ENCODE measurements at regions not wholly inside any gene's neighbourhood (a gene's known extent, or its start where the extent isn't known, plus 50 kb on each side); places are given as distances from the start of the nearest gene placed in this dataset.

- Histone ChIP-seq H3K27ac (no peak overlapping the region), H3K36me3 (no peaks in the 10 kb centered on the region), H3K27me3 (peaks cover 0 to 4% of the 10 kb centered on the region in 2 donors), H3K4me1 (no peaks in the 10 kb centered on the region), H3K4me3 (no peak overlapping the region), H3K9me3 (no peaks in the 10 kb centered on the region)
- no peak for TF ChIP-seq POLR2A (IDR thresholded peaks at IDR 0.05)
- TF ChIP-seq CTCF (IDR thresholded peaks at IDR 0.05), result no peak
- DNase-seq, result no peak
These were observed 193.0 kb upstream of the RGPD4 start for GRCh38 chr2:107633580-107634147.

GRCh38 chr2:107634172-107634571 lies 192.5 kb upstream of the RGPD4 start:
- Histone ChIP-seq H3K27ac (no peak overlapping the region), H3K9me3 (no peaks in the 10 kb centered on the region), H3K4me3 (no peak overlapping the region), H3K4me1 (no peaks in the 10 kb centered on the region), H3K36me3 (no peaks in the 10 kb centered on the region), H3K27me3 (peaks cover 0 to 4% of the 10 kb centered on the region in 2 donors)
- TF ChIP-seq CTCF (IDR thresholded peaks at IDR 0.05) (no peak), POLR2A (IDR thresholded peaks at IDR 0.05) (no peak)
- DNase-seq, result no peak

- H3K9me3 ChIP-seq, result no peaks in the 10 kb centered on the region
- DNase-seq, result no peak
- no peak for TF ChIP-seq POLR2A (IDR thresholded peaks at IDR 0.05)
- TF ChIP-seq CTCF (IDR thresholded peaks at IDR 0.05), result no peak
- no peak overlapping the region for H3K4me3 ChIP-seq
- peaks cover 0 to 4% of the 10 kb centered on the region in 2 donors for H3K27me3 ChIP-seq
- H3K4me1 ChIP-seq, result no peaks in the 10 kb centered on the region
- H3K27ac ChIP-seq, result no peak overlapping the region
- H3K36me3 ChIP-seq, result no peaks in the 10 kb centered on the region
These were observed 190.8 kb upstream of the RGPD4 start for GRCh38 chr2:107635883-107636282.

GRCh38 chr2:107645586-107645985 lies 181.1 kb upstream of the RGPD4 start:
- no peak for DNase-seq
- Histone ChIP-seq H3K27me3 (no peaks in the 10 kb centered on the region), H3K4me1 (no peaks in the 10 kb centered on the region), H3K9me3 (no peaks in the 10 kb centered on the region), H3K4me3 (no peak overlapping the region), H3K36me3 (no peaks in the 10 kb centered on the region), H3K27ac (no peak overlapping the region)
- TF ChIP-seq POLR2A (IDR thresholded peaks at IDR 0.05) (no peak), CTCF (IDR thresholded peaks at IDR 0.05) (no peak)

- H3K4me3 ChIP-seq, result no peak overlapping the region
- TF ChIP-seq CTCF (IDR thresholded peaks at IDR 0.05) (no peak), POLR2A (IDR thresholded peaks at IDR 0.05) (no peak)
- H3K4me1 ChIP-seq, result no peaks in the 10 kb centered on the region
- H3K9me3 ChIP-seq, result no peaks in the 10 kb centered on the region
- H3K27me3 ChIP-seq, result no peaks in the 10 kb centered on the region
- DNase-seq, result no peak
- H3K27ac ChIP-seq, result no peak overlapping the region
- no peaks in the 10 kb centered on the region for H3K36me3 ChIP-seq
These were observed 177.8 kb upstream of the RGPD4 start for GRCh38 chr2:107648781-107649404.
